GM12872 (cell line): ENCODE measurements at regions not wholly inside any gene's neighbourhood (a gene's known extent, or its start where the extent isn't known, plus 50 kb on each side); places are given as distances from the start of the nearest gene placed in this dataset.

Experiments
- CTCF ChIP-seq: IDR thresholded peaks from 3 replicates; pipeline ENCODE4 v1.5.1; 2011; ENCODE audit warnings: low read depth, mild to moderate bottlenecking, low read length, moderate library complexity; ENCODE audit not compliant: insufficient read depth

GRCh38 chr10:8128511-8128910, 74.0 kb downstream of the GATA3 start:
- no peak for TF ChIP-seq CTCF

DNA sequence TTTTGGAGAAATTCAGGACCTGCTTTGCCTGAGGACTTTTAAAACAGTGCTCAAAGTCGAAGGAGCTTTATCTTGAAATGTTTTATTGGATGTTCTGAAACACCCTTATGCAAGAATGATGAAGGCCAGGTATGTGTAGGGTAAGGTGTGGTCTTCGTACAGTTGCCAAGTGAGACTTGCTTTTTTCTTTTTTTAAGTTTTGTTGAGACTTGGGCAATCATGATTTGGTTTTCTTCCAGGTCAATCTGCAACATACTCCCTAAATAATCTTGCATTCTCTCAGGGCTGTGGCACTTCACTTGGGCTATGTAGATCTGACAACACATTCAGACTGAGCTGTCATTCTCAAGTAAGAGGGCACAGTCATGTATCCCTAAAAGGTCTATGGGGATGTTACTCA, 75.0 kb downstream of the GATA3 start:
- TF ChIP-seq CTCF, result no peak

- TF ChIP-seq CTCF, result no peak
These were observed 76.8 kb downstream of the GATA3 start for GRCh38 chr10:8130973-8131911.

DNA sequence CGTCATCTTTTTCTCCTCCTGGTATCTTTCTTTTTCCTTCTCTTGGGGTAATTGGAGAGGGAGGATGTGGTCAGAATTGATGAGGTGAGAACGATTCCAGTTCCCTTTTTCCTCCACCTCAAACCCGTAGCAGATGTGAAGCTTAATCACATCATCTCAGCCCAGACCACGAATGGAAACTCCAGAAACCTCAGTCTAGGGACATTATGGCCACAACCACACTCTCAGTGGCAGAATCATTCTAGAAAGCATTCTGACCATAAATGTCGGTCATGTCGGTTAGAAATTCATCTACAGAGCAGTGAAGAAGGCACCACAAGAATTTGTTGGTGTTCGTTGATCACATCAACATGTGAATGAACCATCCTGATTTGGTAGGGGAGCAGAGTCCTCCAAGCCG, 78.7 kb downstream of the GATA3 start:
- TF ChIP-seq CTCF, result no peak

DNA sequence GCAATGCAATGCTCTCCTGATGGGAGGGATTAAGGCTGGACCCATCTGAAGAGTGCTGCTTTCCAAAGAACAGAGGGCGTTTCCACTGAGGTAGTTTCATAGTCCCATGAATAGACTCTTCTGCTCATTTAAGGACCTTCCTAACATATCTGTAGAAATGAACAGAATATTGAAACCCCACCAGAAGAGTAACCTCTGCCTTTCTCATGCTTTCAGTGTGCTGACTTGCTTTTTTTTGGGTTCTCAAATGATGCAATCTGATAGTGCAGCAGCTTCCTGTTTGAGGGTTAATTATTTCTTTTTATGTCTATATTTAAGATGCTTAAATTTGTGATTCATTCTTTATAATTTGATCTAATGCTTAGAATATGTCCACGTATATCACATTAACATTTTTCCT, 82.2 kb downstream of the GATA3 start:
- TF ChIP-seq CTCF, result no peak

- TF ChIP-seq CTCF, result no peak
These were observed 82.8 kb downstream of the GATA3 start for GRCh38 chr10:8137272-8137681.

DNA sequence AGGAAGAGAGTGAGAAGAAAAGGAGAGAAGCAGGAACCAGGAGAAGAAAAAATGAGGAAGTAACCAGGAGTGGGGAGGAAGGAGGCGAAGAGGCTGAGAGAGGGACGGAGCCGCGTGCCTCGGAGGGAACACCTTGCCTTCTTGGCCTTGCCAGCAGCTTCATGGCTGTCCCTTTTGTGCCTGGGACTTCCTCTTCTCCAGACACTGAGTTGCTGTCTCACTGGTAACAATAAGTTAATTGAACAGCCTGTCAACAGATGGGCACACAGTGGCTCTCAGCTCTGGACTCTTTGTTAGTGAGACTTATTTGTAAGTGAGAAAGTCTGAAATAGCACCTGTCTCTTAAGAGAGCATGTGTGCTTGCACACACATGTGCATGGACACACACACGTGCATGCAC, 83.2 kb downstream of the GATA3 start:
- TF ChIP-seq CTCF, result no peak
